Aorta (tissue), 5 donors: ENCODE measurements at regions not wholly inside any gene's neighbourhood (a gene's known extent, or its start where the extent isn't known, plus 50 kb on each side); places are given as distances from the start of the nearest gene placed in this dataset.

Source experiments
- ATAC-seq: fragments of 200-7000 bp; cut with Tn5 transposase; one replicate; pipeline ENCODE4 v1.9.1; 2022; ENCODE audit warnings: moderate library complexity; ENCODE audit not compliant: low FRiP score
- DNase-seq, 2 donors: peaks; one replicate each; pipeline ENCODE4 v3.0.0-alpha.2; 2020
- H3K27ac ChIP-seq, 2 donors: one replicate each; pipeline ENCODE4 v1.5.1; 2013; ENCODE audit warnings: low read length in 2 of 2, mild to moderate bottlenecking in 2 of 2, moderate library complexity in 2 of 2, control low read depth in 1 of 2, inconsistent platforms in 1 of 2, low read depth in 1 of 2
- H3K27me3 ChIP-seq, 2 donors: one replicate each; pipeline ENCODE4 v1.6.1; 2013; ENCODE audit warnings: control low read depth in 1 of 2, low read length in 1 of 2, mild to moderate bottlenecking in 1 of 2, moderate library complexity in 1 of 2; ENCODE audit not compliant: insufficient read depth in 2 of 2, control insufficient read depth in 1 of 2
- H3K36me3 ChIP-seq, 2 donors: one replicate each; pipeline ENCODE4 v1.6.1; 2013; ENCODE audit warnings: control low read depth in 1 of 2, low read length in 1 of 2, mild to moderate bottlenecking in 1 of 2; ENCODE audit not compliant: insufficient read depth in 2 of 2, control insufficient read depth in 1 of 2
- H3K4me1 ChIP-seq, 2 donors: one replicate each; pipeline ENCODE4 v1.6.1; 2013; ENCODE audit warnings: low read length in 2 of 2, control low read depth in 1 of 2, mild to moderate bottlenecking in 1 of 2, moderate library complexity in 1 of 2; ENCODE audit not compliant: insufficient read depth in 2 of 2, control insufficient read depth in 1 of 2
- H3K4me3 ChIP-seq, 2 donors: one replicate each; pipeline ENCODE4 v1.5.1; 2013; ENCODE audit warnings: low read length in 2 of 2, control low read depth in 1 of 2, mild to moderate bottlenecking in 1 of 2
- H3K9me3 ChIP-seq: one replicate; pipeline ENCODE4 v1.6.1; 2013; ENCODE audit warnings: mild to moderate bottlenecking, low read length; ENCODE audit not compliant: control insufficient read depth
- WGBS, 2 donors: extraction: QIAGEN DNeasy Blood & Tissue Kit; methylation state at CpG; one replicate each; pipeline ENCODE4 v1.1.7; 2013; 5-methylcytosine and 5-hydroxymethylcytosine counted together
- intact Hi-C, 2 donors: fragments of 100-400 bp; cut with DNase I; formaldehyde crosslinking; loops; one replicate each; pipeline versions ENCODE4 v1.14.2 to v1.15.0; 2022
- donor health status: healthy with polysubstance abuse.
- donor health status: Bipolar disorder and iron deficiency.
- donor health status: DM: no; HTN: no; CAD: no.
- donor health status: DM: no; HTN: no; CAD: no.
- donor health status: DM: yes; HTN: yes; CAD: no.

DNA sequence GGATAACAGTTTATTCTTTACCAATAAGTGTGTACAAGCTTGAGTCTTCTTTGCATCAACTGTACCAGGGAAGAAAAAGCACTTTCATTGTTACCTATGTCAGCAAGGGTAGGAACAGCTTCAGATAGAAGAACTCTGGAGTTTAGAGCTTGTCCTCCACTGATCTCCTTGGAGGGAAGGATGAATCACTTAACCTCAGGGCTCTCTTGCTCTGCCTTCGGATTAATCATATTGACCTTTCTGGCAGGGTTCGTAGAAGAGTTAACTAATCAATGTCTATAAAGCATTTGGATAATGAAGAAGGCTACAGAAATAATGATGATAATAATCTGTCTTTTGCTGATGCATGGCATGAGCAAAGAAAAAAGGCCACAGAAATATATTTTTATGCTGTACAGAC, 339.5 kb upstream of the TPK1 start:
- no peak overlapping the region for H3K4me3 ChIP-seq
- WGBS, 2 donors: 56 to 59% methylated on average over 2 of the region's 2 CpGs
- no peak overlapping the region for H3K27ac ChIP-seq
- ATAC-seq (no peak), DNase-seq (no peak)
- intact Hi-C loops: no loop called here
- H3K36me3 ChIP-seq: no peaks in the 10 kb centered on the region
- H3K9me3 ChIP-seq: peaks cover 1% of the 10 kb centered on the region
- no peaks in the 10 kb centered on the region for H3K4me1 ChIP-seq
- H3K27me3 ChIP-seq: no peaks in the 10 kb centered on the region

DNA sequence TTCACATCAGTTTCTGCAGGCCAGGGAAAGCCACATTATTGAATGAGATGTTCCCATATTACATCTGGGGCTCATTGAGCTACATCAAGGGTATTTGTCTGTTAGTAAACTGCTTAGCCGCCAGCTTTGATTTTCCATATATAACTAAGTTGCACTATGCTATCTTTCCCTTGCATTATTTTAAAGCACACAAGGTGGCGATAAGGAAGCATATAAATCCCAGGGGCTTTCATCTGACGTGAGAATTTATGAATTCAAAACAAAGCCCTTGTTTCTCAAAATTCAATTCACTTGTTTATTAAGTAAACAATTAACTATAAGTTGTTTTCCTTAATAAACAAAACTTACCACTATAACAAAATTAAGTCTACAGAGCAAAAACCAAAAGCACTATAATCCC, 334.1 kb upstream of the TPK1 start:
- intact Hi-C loops: no loop called here
- no peaks in the 10 kb centered on the region for H3K9me3 ChIP-seq
- no peaks in the 10 kb centered on the region for H3K27me3 ChIP-seq
- no peak for ATAC-seq
- no peak overlapping the region for H3K27ac ChIP-seq
- no peak overlapping the region for H3K4me3 ChIP-seq
- no peaks in the 10 kb centered on the region for H3K4me1 ChIP-seq
- 26 to 31% methylated on average over 3 of the region's 3 CpGs for WGBS, 2 donors
- no peak for DNase-seq
- no peaks in the 10 kb centered on the region for H3K36me3 ChIP-seq

DNA sequence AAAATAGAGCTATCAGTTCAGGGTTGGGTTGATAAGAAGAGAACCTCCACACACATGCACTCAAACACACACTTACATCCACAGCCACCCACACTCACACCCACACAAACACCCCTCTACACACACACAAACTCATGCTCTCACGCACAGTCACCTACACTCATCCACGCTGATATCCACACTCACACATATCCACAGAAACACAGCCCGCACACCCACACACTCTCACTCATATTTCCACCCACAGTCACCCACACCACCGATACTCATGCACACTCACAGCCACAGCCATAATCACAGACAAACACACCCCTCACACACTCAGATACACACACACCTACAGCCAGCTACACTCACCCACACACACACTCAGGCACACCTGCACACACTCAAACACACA, 333.0 kb upstream of the TPK1 start:
- Histone ChIP-seq H3K4me1 (no peaks in the 10 kb centered on the region), H3K9me3 (no peaks in the 10 kb centered on the region), H3K4me3 (no peak overlapping the region), H3K27ac (no peak overlapping the region), H3K27me3 (no peaks in the 10 kb centered on the region), H3K36me3 (no peaks in the 10 kb centered on the region)
- ATAC-seq (peak; percentile 26), DNase-seq (no peak)
- intact Hi-C loops: no loop called here
- 88 to 91% methylated on average over 4 of the region's 4 CpGs for WGBS, 2 donors

DNA sequence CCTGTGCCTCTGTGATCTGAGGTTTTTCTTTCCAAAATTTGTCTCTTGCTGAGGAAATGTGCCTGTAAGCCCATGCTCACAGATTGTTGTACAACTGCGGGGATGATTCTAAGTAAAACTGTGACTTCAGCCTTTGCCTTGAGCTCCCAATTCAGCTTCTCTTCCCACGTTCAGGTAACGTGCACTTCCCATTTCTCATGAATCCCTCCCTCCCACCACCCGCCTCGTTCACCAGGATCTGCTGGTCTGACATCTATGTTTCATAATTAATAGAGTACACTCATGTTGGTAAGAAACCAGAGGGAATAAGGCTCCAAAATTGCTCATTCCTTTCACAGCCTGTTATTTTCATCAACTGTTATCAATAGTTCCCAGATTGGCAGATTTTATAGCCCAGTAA, 332.6 kb upstream of the TPK1 start:
- ATAC-seq (no peak), DNase-seq (no peak)
- Histone ChIP-seq H3K27ac (no peak overlapping the region), H3K4me1 (no peaks in the 10 kb centered on the region), H3K36me3 (no peaks in the 10 kb centered on the region), H3K4me3 (no peak overlapping the region), H3K27me3 (no peaks in the 10 kb centered on the region), H3K9me3 (no peaks in the 10 kb centered on the region)
- intact Hi-C loops: no loop called here
- 67 to 68% methylated on average over 5 of the region's 5 CpGs for WGBS, 2 donors

DNA sequence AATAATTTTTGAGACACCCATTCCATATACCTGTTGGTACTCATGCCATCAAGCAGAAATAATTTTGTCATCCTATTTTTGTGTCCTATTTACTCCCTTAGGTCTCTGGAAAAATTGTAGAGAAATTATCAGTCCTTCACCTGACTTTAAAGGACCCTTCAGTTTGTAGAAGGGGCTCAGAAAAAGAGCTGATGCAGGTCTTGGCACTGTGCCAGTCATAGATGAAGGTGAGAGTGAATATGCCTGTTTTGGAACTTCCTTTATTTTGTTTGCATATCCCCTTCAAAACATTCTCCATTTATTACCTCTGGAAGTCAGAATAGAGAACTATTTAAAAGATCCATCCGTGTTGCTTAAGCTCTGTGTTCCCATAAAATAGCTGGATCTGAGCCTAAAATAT, 321.0 kb upstream of the TPK1 start:
- intact Hi-C loops: no loop called here
- 40 to 42% methylated on average over 1 of the region's 1 CpG for WGBS, 2 donors
- H3K27ac ChIP-seq: no peak overlapping the region

DNA sequence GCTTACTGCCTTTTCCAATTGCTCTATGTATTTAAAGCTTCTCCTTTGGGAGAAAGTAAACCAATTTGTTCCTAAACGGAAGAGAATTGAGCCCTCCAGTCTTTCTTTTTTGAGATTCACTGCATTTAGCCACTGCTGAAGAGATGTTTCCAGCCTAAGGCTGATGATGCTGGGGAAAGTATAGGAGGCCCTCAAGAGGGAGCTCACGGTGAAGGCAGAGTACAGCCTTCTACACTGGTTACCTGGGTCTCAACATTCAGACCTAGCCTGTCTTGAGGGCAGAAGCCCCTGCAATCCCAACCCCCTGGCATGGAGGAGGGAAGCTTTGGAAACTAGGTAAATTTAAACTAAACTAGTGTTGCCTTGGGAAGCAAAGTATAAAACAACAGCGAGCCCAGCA, 316.7 kb upstream of the TPK1 start:
- WGBS, 2 donors: 61 to 69% methylated on average over 3 of the region's 3 CpGs
- no peak overlapping the region for H3K27ac ChIP-seq

More for the DNA sequence above, 321.0 kb upstream of the TPK1 start:
- DNase-seq (no peak), ATAC-seq (no peak)
- H3K36me3 ChIP-seq: no peaks in the 10 kb centered on the region
- no peaks in the 10 kb centered on the region for H3K27me3 ChIP-seq
- H3K4me3 ChIP-seq: no peak overlapping the region
- no peaks in the 10 kb centered on the region for H3K4me1 ChIP-seq
- H3K9me3 ChIP-seq: no peaks in the 10 kb centered on the region

DNA sequence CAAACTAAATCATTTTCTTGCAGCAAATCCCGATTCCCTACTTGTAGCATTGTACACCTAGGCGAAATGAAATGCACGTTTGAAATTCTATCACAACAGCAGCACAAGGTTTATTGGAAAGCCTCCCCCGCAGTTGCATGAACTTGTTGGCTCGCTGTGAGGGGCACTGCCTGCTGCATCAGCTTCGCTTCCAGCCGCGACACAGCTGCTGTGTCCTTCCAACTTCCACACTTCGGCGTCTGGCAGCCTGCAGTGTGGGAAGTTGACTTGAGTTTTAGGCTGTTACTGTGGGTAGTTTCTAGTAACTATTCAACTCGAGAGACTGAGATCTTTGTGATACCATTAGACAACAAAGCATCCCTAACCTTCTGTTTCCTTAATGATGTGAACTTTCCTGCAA, 315.8 kb upstream of the TPK1 start:
- H3K9me3 ChIP-seq: no peaks in the 10 kb centered on the region
- H3K27me3 ChIP-seq: peaks cover 0 to 1% of the 10 kb centered on the region in 2 donors
- no peak for ATAC-seq
- intact Hi-C loops: no loop called here
- H3K27ac ChIP-seq: no peak overlapping the region
- 53 to 55% methylated on average over 11 of the region's 11 CpGs for WGBS, 2 donors
- no peaks in the 10 kb centered on the region for H3K4me1 ChIP-seq
- no peak overlapping the region for H3K4me3 ChIP-seq
- H3K36me3 ChIP-seq: no peaks in the 10 kb centered on the region
- DNase-seq: no peak

More for the DNA sequence above, 316.7 kb upstream of the TPK1 start:
- no peak overlapping the region for H3K4me3 ChIP-seq
- DNase-seq (no peak), ATAC-seq (no peak)
- no peaks in the 10 kb centered on the region for H3K36me3 ChIP-seq
- H3K27me3 ChIP-seq: peaks cover 0 to 1% of the 10 kb centered on the region in 2 donors
- no peaks in the 10 kb centered on the region for H3K4me1 ChIP-seq
- intact Hi-C loops: no loop called here
- H3K9me3 ChIP-seq: no peaks in the 10 kb centered on the region

DNA sequence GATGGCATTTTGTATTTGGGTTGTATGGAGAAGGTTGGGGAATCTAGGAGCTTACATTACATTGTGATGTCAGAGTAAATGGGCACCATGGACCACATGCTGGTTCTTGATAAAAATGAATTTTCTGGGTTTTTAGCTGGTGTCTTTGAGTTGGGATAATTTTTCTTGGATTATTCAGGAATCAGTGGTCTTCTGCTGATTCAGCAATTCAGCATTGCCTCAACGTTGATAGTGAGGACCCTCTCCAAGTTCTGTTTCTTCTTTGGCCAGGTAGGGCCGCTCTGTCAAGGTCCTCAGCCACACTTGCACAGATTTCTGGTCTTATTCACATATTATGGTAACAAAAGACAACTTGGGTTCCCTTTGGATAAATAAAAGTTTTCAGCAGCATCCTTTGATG, 312.0 kb upstream of the TPK1 start:
- no peak overlapping the region for H3K4me3 ChIP-seq
- no peak for ATAC-seq

DNA sequence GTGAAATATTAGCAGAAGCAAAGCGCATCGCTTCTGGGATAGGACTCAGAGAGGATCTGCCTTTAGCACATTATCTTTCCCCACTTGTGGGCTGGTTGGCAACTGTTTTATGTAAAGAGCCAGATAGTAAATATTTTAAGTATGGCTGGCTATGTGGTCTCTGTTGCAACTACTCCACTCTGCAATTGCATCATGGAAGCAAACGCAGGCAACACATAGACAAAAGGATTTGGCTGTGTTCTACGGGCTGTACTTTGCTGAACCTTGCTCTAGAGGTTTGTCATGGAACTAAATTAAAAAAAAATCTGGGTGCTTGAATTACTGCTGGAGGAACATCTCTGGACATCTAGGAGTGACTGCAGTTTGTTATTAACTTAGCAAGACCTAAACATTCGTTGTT, 307.8 kb upstream of the TPK1 start:
- WGBS, 2 donors: 81 to 82% methylated on average over 5 of the region's 5 CpGs
- intact Hi-C loops: no loop called here
- H3K4me3 ChIP-seq: no peak overlapping the region

More for the DNA sequence above, 312.0 kb upstream of the TPK1 start:
- Histone ChIP-seq H3K27ac (no peak overlapping the region), H3K9me3 (no peaks in the 10 kb centered on the region), H3K36me3 (no peaks in the 10 kb centered on the region), H3K4me1 (no peaks in the 10 kb centered on the region), H3K27me3 (peaks cover 0 to 1% of the 10 kb centered on the region in 2 donors)
- DNase-seq: no peak
- intact Hi-C loops: no loop called here
- WGBS, 2 donors: 70 to 80% methylated on average over 2 of the region's 2 CpGs

More for the DNA sequence above, 307.8 kb upstream of the TPK1 start:
- Histone ChIP-seq H3K9me3 (no peaks in the 10 kb centered on the region), H3K4me1 (no peaks in the 10 kb centered on the region), H3K27ac (no peak overlapping the region), H3K27me3 (no peaks in the 10 kb centered on the region), H3K36me3 (no peaks in the 10 kb centered on the region)
- no peak for ATAC-seq
- DNase-seq: no peak
